HepG2 (cell line): ENCODE measurements at regions not wholly inside any gene's neighbourhood (a gene's known extent, or its start where the extent isn't known, plus 50 kb on each side); places are given as distances from the start of the nearest gene placed in this dataset.

Source experiments
- CENPT ChIP-seq: sonication (generic); formaldehyde crosslinking; IDR thresholded peaks from 2 replicates; pipeline ENCODE4 v1.8.0; 2022; ENCODE audit warnings: low read depth, mild to moderate bottlenecking, moderate library complexity, missing genetic modification reagents
- NR2F6 ChIP-seq, 2 experiments: IDR thresholded peaks; 2 replicates each; pipeline ENCODE4 v1.6.1; 2016; ENCODE audit warnings: antibody characterized with exemption in 1 of 2, mild to moderate bottlenecking in 1 of 2
- POLR2A ChIP-seq, 2 experiments: IDR thresholded peaks; 2 replicates each; pipeline ENCODE4 v1.6.1; 2011; ENCODE audit warnings: low read depth in 2 of 2, low read length in 2 of 2, mild to moderate bottlenecking in 1 of 2, moderate library complexity in 1 of 2; ENCODE audit not compliant: insufficient read depth in 1 of 2
- POLR2AphosphoS2 ChIP-seq: IDR thresholded peaks from 2 replicates; pipeline ENCODE4 v1.6.1; 2011; ENCODE audit warnings: low read depth, low read length, improper control_type of control experiment
- POLR2AphosphoS5 ChIP-seq: IDR thresholded peaks from 2 replicates; pipeline ENCODE4 v1.6.1; 2012; ENCODE audit warnings: low read depth, low read length
- RBM39 ChIP-seq: fragments of 200-400 bp; formaldehyde crosslinking; IDR thresholded peaks from one replicate; pipeline ENCODE4 v1.6.1; 2018; ENCODE audit warnings: antibody characterized with exemption, mild to moderate bottlenecking, low read depth, low read length; ENCODE audit not compliant: poor library complexity, severe bottlenecking
- RFX1 ChIP-seq: fragments of 450-650 bp; IDR thresholded peaks from 2 replicates; pipeline ENCODE4 v1.6.1; 2017
- SMARCC2 ChIP-seq: fragments of 450-650 bp; IDR thresholded peaks from 2 replicates; pipeline ENCODE4 v1.6.1; 2017; ENCODE audit warnings: antibody characterized with exemption, mild to moderate bottlenecking
- ZNF619 ChIP-seq: sonication (generic); formaldehyde crosslinking; IDR thresholded peaks from 2 replicates; pipeline ENCODE4 v1.4.0; 2020; ENCODE audit warnings: mild to moderate bottlenecking, missing genetic modification reagents
- TF ChIP-seq, protein P1 (sequence below): sonication (generic); formaldehyde crosslinking; IDR thresholded peaks from 2 replicates; pipeline ENCODE4 v1.5.1; 2020; ENCODE audit warnings: mild to moderate bottlenecking, missing genetic modification reagents, moderate library complexity
- TF ChIP-seq, protein P2 (sequence below), 2 experiments: IDR thresholded peaks; 2 replicates each; pipeline ENCODE4 v1.6.1; 2011 to 2012; ENCODE audit warnings: low read length in 2 of 2, borderline replicate concordance in 1 of 2, low read depth in 1 of 2, mild to moderate bottlenecking in 1 of 2, moderate library complexity in 1 of 2
- TF ChIP-seq, protein P3 (sequence below): IDR thresholded peaks from 2 replicates; pipeline ENCODE4 v1.6.1; 2016; ENCODE audit warnings: low read depth, control low read depth
- TF ChIP-seq, protein P4 (sequence below): IDR thresholded peaks from 2 replicates; pipeline ENCODE4 v1.6.1; 2016; ENCODE audit warnings: low read depth, missing genetic modification reagents, missing compliant biosample characterization

DNA sequence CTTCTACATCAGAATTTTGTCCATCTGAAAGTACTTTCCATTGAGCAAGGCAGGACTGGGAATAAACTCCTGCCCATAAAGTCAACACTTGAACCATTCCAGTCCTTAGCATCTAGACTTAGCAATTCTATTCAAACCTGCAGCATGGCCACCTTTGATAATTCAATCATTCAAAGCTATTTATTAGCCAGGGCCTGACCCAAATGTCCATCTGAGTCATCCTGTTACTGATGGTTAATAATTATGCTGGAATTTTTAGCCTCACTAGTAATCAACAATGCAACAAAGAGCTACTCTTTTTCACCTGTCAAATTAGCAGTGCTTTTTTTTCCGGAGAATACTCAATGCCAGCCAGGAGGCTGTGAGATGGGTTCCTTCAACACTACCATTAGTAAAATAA is 72.7 kb upstream of the SNRK start:
- TF ChIP-seq RBM39 = no peak
- TF ChIP-seq, protein P1, sequence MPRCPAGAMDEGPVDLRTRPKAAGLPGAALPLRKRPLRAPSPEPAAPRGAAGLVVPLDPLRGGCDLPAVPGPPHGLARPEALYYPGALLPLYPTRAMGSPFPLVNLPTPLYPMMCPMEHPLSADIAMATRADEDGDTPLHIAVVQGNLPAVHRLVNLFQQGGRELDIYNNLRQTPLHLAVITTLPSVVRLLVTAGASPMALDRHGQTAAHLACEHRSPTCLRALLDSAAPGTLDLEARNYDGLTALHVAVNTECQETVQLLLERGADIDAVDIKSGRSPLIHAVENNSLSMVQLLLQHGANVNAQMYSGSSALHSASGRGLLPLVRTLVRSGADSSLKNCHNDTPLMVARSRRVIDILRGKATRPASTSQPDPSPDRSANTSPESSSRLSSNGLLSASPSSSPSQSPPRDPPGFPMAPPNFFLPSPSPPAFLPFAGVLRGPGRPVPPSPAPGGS (CRISPR knock-in tag) = no peak
- no peak for TF ChIP-seq POLR2AphosphoS2
- no peak for TF ChIP-seq NR2F6 (IDR thresholded peaks at IDR 0.05)
- no peak for TF ChIP-seq NR2F6 (CRISPR knock-in tag; IDR thresholded peaks at IDR 0.05)
- no peak for TF ChIP-seq POLR2AphosphoS5
- TF ChIP-seq ZNF619 (CRISPR knock-in tag) = no peak
- no peak for TF ChIP-seq CENPT
- TF ChIP-seq POLR2A (IDR thresholded peaks at IDR 0.05; ENCODE audit: insufficient read depth in 1 of 2, low read depth in 2 of 2, low read length in 2 of 2) = no peak
- no peak for TF ChIP-seq RFX1
- TF ChIP-seq SMARCC2 = no peak
- TF ChIP-seq, protein P2, sequence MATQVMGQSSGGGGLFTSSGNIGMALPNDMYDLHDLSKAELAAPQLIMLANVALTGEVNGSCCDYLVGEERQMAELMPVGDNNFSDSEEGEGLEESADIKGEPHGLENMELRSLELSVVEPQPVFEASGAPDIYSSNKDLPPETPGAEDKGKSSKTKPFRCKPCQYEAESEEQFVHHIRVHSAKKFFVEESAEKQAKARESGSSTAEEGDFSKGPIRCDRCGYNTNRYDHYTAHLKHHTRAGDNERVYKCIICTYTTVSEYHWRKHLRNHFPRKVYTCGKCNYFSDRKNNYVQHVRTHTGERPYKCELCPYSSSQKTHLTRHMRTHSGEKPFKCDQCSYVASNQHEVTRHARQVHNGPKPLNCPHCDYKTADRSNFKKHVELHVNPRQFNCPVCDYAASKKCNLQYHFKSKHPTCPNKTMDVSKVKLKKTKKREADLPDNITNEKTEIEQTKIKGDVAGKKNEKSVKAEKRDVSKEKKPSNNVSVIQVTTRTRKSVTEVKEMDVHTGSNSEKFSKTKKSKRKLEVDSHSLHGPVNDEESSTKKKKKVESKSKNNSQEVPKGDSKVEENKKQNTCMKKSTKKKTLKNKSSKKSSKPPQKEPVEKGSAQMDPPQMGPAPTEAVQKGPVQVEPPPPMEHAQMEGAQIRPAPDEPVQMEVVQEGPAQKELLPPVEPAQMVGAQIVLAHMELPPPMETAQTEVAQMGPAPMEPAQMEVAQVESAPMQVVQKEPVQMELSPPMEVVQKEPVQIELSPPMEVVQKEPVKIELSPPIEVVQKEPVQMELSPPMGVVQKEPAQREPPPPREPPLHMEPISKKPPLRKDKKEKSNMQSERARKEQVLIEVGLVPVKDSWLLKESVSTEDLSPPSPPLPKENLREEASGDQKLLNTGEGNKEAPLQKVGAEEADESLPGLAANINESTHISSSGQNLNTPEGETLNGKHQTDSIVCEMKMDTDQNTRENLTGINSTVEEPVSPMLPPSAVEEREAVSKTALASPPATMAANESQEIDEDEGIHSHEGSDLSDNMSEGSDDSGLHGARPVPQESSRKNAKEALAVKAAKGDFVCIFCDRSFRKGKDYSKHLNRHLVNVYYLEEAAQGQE (IDR thresholded peaks at IDR 0.05; ENCODE audit: borderline replicate concordance in 1 of 2, low read depth in 1 of 2, low read length in 2 of 2) = no peak
- TF ChIP-seq, protein P3, sequence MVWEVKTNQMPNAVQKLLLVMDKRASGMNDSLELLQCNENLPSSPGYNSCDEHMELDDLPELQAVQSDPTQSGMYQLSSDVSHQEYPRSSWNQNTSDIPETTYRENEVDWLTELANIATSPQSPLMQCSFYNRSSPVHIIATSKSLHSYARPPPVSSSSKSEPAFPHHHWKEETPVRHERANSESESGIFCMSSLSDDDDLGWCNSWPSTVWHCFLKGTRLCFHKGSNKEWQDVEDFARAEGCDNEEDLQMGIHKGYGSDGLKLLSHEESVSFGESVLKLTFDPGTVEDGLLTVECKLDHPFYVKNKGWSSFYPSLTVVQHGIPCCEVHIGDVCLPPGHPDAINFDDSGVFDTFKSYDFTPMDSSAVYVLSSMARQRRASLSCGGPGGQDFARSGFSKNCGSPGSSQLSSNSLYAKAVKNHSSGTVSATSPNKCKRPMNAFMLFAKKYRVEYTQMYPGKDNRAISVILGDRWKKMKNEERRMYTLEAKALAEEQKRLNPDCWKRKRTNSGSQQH (CRISPR knock-in tag) = no peak
- TF ChIP-seq, protein P4, sequence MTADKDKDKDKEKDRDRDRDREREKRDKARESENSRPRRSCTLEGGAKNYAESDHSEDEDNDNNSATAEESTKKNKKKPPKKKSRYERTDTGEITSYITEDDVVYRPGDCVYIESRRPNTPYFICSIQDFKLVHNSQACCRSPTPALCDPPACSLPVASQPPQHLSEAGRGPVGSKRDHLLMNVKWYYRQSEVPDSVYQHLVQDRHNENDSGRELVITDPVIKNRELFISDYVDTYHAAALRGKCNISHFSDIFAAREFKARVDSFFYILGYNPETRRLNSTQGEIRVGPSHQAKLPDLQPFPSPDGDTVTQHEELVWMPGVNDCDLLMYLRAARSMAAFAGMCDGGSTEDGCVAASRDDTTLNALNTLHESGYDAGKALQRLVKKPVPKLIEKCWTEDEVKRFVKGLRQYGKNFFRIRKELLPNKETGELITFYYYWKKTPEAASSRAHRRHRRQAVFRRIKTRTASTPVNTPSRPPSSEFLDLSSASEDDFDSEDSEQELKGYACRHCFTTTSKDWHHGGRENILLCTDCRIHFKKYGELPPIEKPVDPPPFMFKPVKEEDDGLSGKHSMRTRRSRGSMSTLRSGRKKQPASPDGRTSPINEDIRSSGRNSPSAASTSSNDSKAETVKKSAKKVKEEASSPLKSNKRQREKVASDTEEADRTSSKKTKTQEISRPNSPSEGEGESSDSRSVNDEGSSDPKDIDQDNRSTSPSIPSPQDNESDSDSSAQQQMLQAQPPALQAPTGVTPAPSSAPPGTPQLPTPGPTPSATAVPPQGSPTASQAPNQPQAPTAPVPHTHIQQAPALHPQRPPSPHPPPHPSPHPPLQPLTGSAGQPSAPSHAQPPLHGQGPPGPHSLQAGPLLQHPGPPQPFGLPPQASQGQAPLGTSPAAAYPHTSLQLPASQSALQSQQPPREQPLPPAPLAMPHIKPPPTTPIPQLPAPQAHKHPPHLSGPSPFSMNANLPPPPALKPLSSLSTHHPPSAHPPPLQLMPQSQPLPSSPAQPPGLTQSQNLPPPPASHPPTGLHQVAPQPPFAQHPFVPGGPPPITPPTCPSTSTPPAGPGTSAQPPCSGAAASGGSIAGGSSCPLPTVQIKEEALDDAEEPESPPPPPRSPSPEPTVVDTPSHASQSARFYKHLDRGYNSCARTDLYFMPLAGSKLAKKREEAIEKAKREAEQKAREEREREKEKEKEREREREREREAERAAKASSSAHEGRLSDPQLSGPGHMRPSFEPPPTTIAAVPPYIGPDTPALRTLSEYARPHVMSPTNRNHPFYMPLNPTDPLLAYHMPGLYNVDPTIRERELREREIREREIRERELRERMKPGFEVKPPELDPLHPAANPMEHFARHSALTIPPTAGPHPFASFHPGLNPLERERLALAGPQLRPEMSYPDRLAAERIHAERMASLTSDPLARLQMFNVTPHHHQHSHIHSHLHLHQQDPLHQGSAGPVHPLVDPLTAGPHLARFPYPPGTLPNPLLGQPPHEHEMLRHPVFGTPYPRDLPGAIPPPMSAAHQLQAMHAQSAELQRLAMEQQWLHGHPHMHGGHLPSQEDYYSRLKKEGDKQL (CRISPR knock-in tag) = no peak
